Nephron progenitor cell (in vitro differentiated cells): ENCODE measurements at regions not wholly inside any gene's neighbourhood (a gene's known extent, or its start where the extent isn't known, plus 50 kb on each side); places are given as distances from the start of the nearest gene placed in this dataset.

Experiments
- DNase-seq: peaks from one replicate; pipeline ENCODE4 v3.0.0; 2021
- H3K27ac Mint-ChIP-seq: 2 replicates; pipeline ENCODE4 v1.8.0; 2021; ENCODE audit warnings: mild to moderate bottlenecking, moderate library complexity, mixed read lengths
- H3K27me3 Mint-ChIP-seq: 2 replicates; pipeline ENCODE4 v1.8.0; 2021; ENCODE audit warnings: mild to moderate bottlenecking, low read depth, mixed read lengths; ENCODE audit not compliant: poor library complexity
- H3K36me3 Mint-ChIP-seq: 2 replicates; pipeline ENCODE4 v1.8.0; 2021; ENCODE audit warnings: low read depth, mixed read lengths
- H3K4me1 Mint-ChIP-seq: 2 replicates; pipeline ENCODE4 v1.8.0; 2021; ENCODE audit warnings: mixed read lengths
- H3K4me3 Mint-ChIP-seq: 2 replicates; pipeline ENCODE4 v1.8.0; 2021; ENCODE audit warnings: mild to moderate bottlenecking, moderate library complexity, mixed read lengths
- H3K9me3 Mint-ChIP-seq: 2 replicates; pipeline ENCODE4 v1.8.0; 2021; ENCODE audit warnings: mild to moderate bottlenecking, moderate library complexity, mixed read lengths
- CTCF ChIP-seq: fragments of 200-600 bp; sonication (generic); IDR thresholded peaks from 2 replicates; pipeline ENCODE4 v1.5.0; 2021; ENCODE audit warnings: antibody characterized with exemption

- TF ChIP-seq CTCF = no peak
- Mint-ChIP-seq H3K4me1 (peaks cover 13% of the 10 kb centered on the region), H3K27me3 (peaks cover 2% of the 10 kb centered on the region), H3K4me3 (no peak overlapping the region), H3K36me3 (no peaks in the 10 kb centered on the region), H3K9me3 (no peaks in the 10 kb centered on the region), H3K27ac (no peak overlapping the region)
- no peak for DNase-seq
These were observed 1145.1 kb upstream of the NCAM2 start for GRCh38 chr21:19853061-19853460.

GRCh38 chr21:19853709-19854575, 1144.3 kb upstream of the NCAM2 start:
- Mint-ChIP-seq H3K36me3 (no peaks in the 10 kb centered on the region), H3K9me3 (no peaks in the 10 kb centered on the region), H3K4me1 (peaks cover 13% of the 10 kb centered on the region), H3K4me3 (no peak overlapping the region), H3K27me3 (peaks cover 2% of the 10 kb centered on the region), H3K27ac (no peak overlapping the region)
- TF ChIP-seq CTCF = no peak
- peak; percentile 44 for DNase-seq

GRCh38 chr21:19855522-19855921, 1142.7 kb upstream of the NCAM2 start:
- Mint-ChIP-seq H3K4me3 (no peak overlapping the region), H3K27ac (no peak overlapping the region), H3K9me3 (no peaks in the 10 kb centered on the region), H3K36me3 (no peaks in the 10 kb centered on the region), H3K27me3 (peaks cover 2% of the 10 kb centered on the region), H3K4me1 (peaks cover 13% of the 10 kb centered on the region)
- no peak for TF ChIP-seq CTCF
- DNase-seq = no peak

- H3K36me3 Mint-ChIP-seq = no peaks in the 10 kb centered on the region
- H3K4me1 Mint-ChIP-seq = peaks cover 5% of the 10 kb centered on the region
- H3K9me3 Mint-ChIP-seq = no peaks in the 10 kb centered on the region
These were observed 1133.7 kb upstream of the NCAM2 start for GRCh38 chr21:19864476-19864875.

GRCh38 chr21:19870682-19871081, 1127.5 kb upstream of the NCAM2 start:
- no peaks in the 10 kb centered on the region for H3K36me3 Mint-ChIP-seq
- H3K27me3 Mint-ChIP-seq = peaks cover 3% of the 10 kb centered on the region
- DNase-seq = no peak
- H3K4me1 Mint-ChIP-seq = no peaks in the 10 kb centered on the region
- no peaks in the 10 kb centered on the region for H3K9me3 Mint-ChIP-seq
- no peak for TF ChIP-seq CTCF
- no peak overlapping the region for H3K4me3 Mint-ChIP-seq
- no peak overlapping the region for H3K27ac Mint-ChIP-seq

More at GRCh38 chr21:19864476-19864875, 1133.7 kb upstream of the NCAM2 start:
- Mint-ChIP-seq H3K4me3 (no peak overlapping the region), H3K27ac (no peak overlapping the region), H3K27me3 (no peaks in the 10 kb centered on the region)
- no peak for TF ChIP-seq CTCF
- DNase-seq = no peak

- H3K4me1 Mint-ChIP-seq = no peaks in the 10 kb centered on the region
- no peak for TF ChIP-seq CTCF
- no peak for DNase-seq
- no peak overlapping the region for H3K27ac Mint-ChIP-seq
- no peak overlapping the region for H3K4me3 Mint-ChIP-seq
- peaks cover 15% of the 10 kb centered on the region for H3K9me3 Mint-ChIP-seq
- H3K36me3 Mint-ChIP-seq = no peaks in the 10 kb centered on the region
- peaks cover 3% of the 10 kb centered on the region for H3K27me3 Mint-ChIP-seq
These were observed 1123.7 kb upstream of the NCAM2 start for GRCh38 chr21:19874521-19874920.
